DOHH2 (cell line): ENCODE measurements at regions not wholly inside any gene's neighbourhood (a gene's known extent, or its start where the extent isn't known, plus 50 kb on each side); places are given as distances from the start of the nearest gene placed in this dataset.

ENCODE experiments used
- H3F3A ChIP-seq: fragments of 200-600 bp; sonication (generic), shearing (Covaris generic); 2 replicates; pipeline ENCODE4 v1.6.0; 2016; ENCODE audit warnings: antibody characterized with exemption, mild to moderate bottlenecking; ENCODE audit not compliant: control insufficient read depth, insufficient read depth
- H3K27ac ChIP-seq: fragments of 200-600 bp; sonication (generic); 2 replicates; pipeline ENCODE4 v1.5.1; 2014; ENCODE audit warnings: low read depth, mild to moderate bottlenecking, low read length, moderate library complexity
- H3K27me3 ChIP-seq: fragments of 200-600 bp; sonication (generic); 2 replicates; pipeline ENCODE4 v1.6.1; 2014; ENCODE audit warnings: mild to moderate bottlenecking, low read length, mixed read lengths; ENCODE audit not compliant: control insufficient read depth
- H3K36me3 ChIP-seq: fragments of 200-600 bp; sonication (generic); 2 replicates; pipeline ENCODE4 v1.6.1; 2014; ENCODE audit warnings: mild to moderate bottlenecking, low read length, moderate library complexity, mixed read lengths; ENCODE audit not compliant: control insufficient read depth
- H3K4me1 ChIP-seq: fragments of 200-600 bp; sonication (generic); 2 replicates; pipeline ENCODE4 v1.6.1; 2014; ENCODE audit warnings: mild to moderate bottlenecking, low read length, mixed read lengths; ENCODE audit not compliant: control insufficient read depth
- H3K4me2 ChIP-seq: fragments of 200-600 bp; sonication (generic); 2 replicates; pipeline ENCODE4 v1.6.0; 2014; ENCODE audit warnings: mild to moderate bottlenecking, low read length, moderate library complexity
- H3K4me3 ChIP-seq: fragments of 200-600 bp; sonication (generic); 2 replicates; pipeline ENCODE4 v1.5.1; 2014; ENCODE audit warnings: mild to moderate bottlenecking, low read length, mixed read lengths
- H3K79me2 ChIP-seq: fragments of 200-600 bp; sonication (generic); 2 replicates; pipeline ENCODE4 v1.6.1; 2014; ENCODE audit warnings: mild to moderate bottlenecking, low read length, mixed read lengths; ENCODE audit not compliant: control insufficient read depth
- H3K9me2 ChIP-seq: fragments of 200-600 bp; sonication (generic); replicated peaks from 2 replicates; pipeline ENCODE4 v1.6.1; 2014; ENCODE audit warnings: mild to moderate bottlenecking, low read length, mixed read lengths; ENCODE audit not compliant: control insufficient read depth
- H3K9me3 ChIP-seq: fragments of 200-600 bp; sonication (generic); 2 replicates; pipeline ENCODE4 v1.6.1; 2014; ENCODE audit warnings: antibody characterized with exemption, low read length, mixed read lengths; ENCODE audit not compliant: control insufficient read depth, insufficient read depth
- H4K20me1 ChIP-seq: fragments of 200-600 bp; sonication (generic); 2 replicates; pipeline ENCODE4 v1.6.0; 2014; ENCODE audit warnings: low read depth, mild to moderate bottlenecking, antibody characterized with exemption, low read length, moderate library complexity; ENCODE audit not compliant: control insufficient read depth, insufficient read depth
- EZH2phosphoT487 ChIP-seq: fragments of 200-600 bp; sonication (generic); IDR thresholded peaks from 2 replicates; pipeline ENCODE4 v1.6.1; 2017; ENCODE audit warnings: borderline replicate concordance, mild to moderate bottlenecking, antibody characterized with exemption, low read length, moderate library complexity, mixed read lengths
- TF ChIP-seq, protein P1 (sequence below): fragments of 200-600 bp; sonication (generic); IDR thresholded peaks from one replicate; pipeline ENCODE4 v1.5.1; 2014; ENCODE audit warnings: antibody characterized with exemption, mild to moderate bottlenecking, low read depth, low read length; ENCODE audit not compliant: poor library complexity, severe bottlenecking

- no peaks in the 10 kb centered on the region for H3K4me1 ChIP-seq
- no peaks in the 10 kb centered on the region for H3K36me3 ChIP-seq
- no peak overlapping the region for H3K4me3 ChIP-seq
- H3K27ac ChIP-seq, result no peak overlapping the region
- H3F3A ChIP-seq, result no peaks in the 10 kb centered on the region
- H3K9me2 ChIP-seq, result no peaks in the 10 kb centered on the region
- H3K9me3 ChIP-seq, result no peaks in the 10 kb centered on the region
- no peak overlapping the region for H3K4me2 ChIP-seq
- no peaks in the 10 kb centered on the region for H4K20me1 ChIP-seq
- no peaks in the 10 kb centered on the region for H3K79me2 ChIP-seq
- 0 out of 2 replicates have a peak, but pooled peaks cover under 1% of the 10 kb centered on the region for H3K27me3 ChIP-seq
- TF ChIP-seq, protein P1, sequence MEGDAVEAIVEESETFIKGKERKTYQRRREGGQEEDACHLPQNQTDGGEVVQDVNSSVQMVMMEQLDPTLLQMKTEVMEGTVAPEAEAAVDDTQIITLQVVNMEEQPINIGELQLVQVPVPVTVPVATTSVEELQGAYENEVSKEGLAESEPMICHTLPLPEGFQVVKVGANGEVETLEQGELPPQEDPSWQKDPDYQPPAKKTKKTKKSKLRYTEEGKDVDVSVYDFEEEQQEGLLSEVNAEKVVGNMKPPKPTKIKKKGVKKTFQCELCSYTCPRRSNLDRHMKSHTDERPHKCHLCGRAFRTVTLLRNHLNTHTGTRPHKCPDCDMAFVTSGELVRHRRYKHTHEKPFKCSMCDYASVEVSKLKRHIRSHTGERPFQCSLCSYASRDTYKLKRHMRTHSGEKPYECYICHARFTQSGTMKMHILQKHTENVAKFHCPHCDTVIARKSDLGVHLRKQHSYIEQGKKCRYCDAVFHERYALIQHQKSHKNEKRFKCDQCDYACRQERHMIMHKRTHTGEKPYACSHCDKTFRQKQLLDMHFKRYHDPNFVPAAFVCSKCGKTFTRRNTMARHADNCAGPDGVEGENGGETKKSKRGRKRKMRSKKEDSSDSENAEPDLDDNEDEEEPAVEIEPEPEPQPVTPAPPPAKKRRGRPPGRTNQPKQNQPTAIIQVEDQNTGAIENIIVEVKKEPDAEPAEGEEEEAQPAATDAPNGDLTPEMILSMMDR, result no peak
- TF ChIP-seq EZH2phosphoT487, result no peak
Measured at GRCh38 chr7:25310896-25311295, 82.6 kb upstream of the NPVF start.

DNA sequence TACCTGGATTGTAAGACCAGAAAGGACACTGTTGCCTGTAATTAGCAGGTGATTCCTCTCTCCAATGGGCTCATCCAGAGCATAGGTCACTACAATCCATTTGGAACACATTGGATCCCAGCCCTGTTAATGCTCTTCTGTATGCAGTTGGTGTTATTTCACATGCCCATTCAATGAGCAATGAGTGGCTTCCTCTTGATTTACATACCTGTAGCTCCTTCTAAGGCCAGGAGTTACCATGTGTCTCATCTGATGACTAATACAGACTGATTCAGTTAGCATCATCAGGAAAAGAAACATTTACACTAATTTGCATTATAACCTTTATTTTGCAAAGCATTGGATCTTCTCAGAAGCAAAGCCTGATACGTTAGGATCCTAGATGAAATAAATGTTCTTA, 83.1 kb upstream of the NPVF start:
- Histone ChIP-seq H3K79me2 (no peaks in the 10 kb centered on the region), H3K4me3 (no peak overlapping the region), H3K27me3 (no peaks in the 10 kb centered on the region), H3K9me2 (no peaks in the 10 kb centered on the region), H3K36me3 (no peaks in the 10 kb centered on the region), H3F3A (no peaks in the 10 kb centered on the region), H3K4me2 (no peak overlapping the region), H3K4me1 (no peaks in the 10 kb centered on the region), H3K9me3 (no peaks in the 10 kb centered on the region), H4K20me1 (no peaks in the 10 kb centered on the region), H3K27ac (no peak overlapping the region)
- no peak for TF ChIP-seq EZH2phosphoT487
- TF ChIP-seq, protein P1, result no peak

DNA sequence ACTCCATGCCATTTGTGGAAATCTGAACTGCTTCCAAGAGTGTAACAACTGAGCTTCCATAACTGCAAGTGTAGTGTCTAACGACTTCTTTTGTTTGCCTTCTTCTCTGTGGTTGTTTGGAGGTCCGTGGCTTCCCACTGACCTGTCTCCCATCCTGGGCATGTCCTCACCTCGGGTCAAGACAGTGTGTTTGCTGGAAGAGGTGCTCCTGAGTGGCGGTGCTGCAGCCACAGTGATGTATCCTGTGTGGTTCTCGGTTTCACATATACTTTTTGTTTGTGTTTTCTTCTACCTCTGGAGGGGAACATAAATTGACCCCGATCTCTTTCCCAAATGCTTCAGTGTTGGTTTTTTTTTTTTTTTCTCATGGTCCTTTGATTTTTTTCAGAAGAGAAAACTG, 84.7 kb upstream of the NPVF start:
- H3K27me3 ChIP-seq, result no peaks in the 10 kb centered on the region
- H3K4me3 ChIP-seq, result no peak overlapping the region
- H3K27ac ChIP-seq, result no peak overlapping the region
- H3K9me2 ChIP-seq, result no peaks in the 10 kb centered on the region
- no peaks in the 10 kb centered on the region for H3K79me2 ChIP-seq
- no peaks in the 10 kb centered on the region for H3K4me1 ChIP-seq
- no peak overlapping the region for H3K4me2 ChIP-seq
- H4K20me1 ChIP-seq, result no peaks in the 10 kb centered on the region
- no peaks in the 10 kb centered on the region for H3F3A ChIP-seq
- TF ChIP-seq, protein P1, result no peak
- TF ChIP-seq EZH2phosphoT487, result no peak
- H3K36me3 ChIP-seq, result no peaks in the 10 kb centered on the region
- H3K9me3 ChIP-seq, result no peaks in the 10 kb centered on the region

GRCh38 chr7:25313526-25313925, 85.2 kb upstream of the NPVF start:
- no peaks in the 10 kb centered on the region for H3K9me2 ChIP-seq
- TF ChIP-seq EZH2phosphoT487, result no peak
- TF ChIP-seq, protein P1, result no peak
- H4K20me1 ChIP-seq, result no peaks in the 10 kb centered on the region
- no peaks in the 10 kb centered on the region for H3K4me1 ChIP-seq
- no peak overlapping the region for H3K4me3 ChIP-seq
- H3K36me3 ChIP-seq, result no peaks in the 10 kb centered on the region
- H3F3A ChIP-seq, result no peaks in the 10 kb centered on the region
- H3K27ac ChIP-seq, result no peak overlapping the region
- H3K4me2 ChIP-seq, result no peak overlapping the region
- no peaks in the 10 kb centered on the region for H3K27me3 ChIP-seq
- H3K9me3 ChIP-seq, result no peaks in the 10 kb centered on the region
- H3K79me2 ChIP-seq, result no peaks in the 10 kb centered on the region
